Smooth muscle cell (in vitro differentiated cells): ENCODE measurements at regions not wholly inside any gene's neighbourhood (a gene's known extent, or its start where the extent isn't known, plus 50 kb on each side); places are given as distances from the start of the nearest gene placed in this dataset.

ENCODE experiments used
- DNase-seq: peaks from one replicate; lab custom pipeline; 2025; ENCODE audit not compliant: unreplicated experiment; lab: John Stamatoyannopoulos, UW
- H2AFZ ChIP-seq: fragments of 200-600 bp; sonication (generic); 2 replicates; pipeline ENCODE4 v1.6.0; 2016; ENCODE audit warnings: antibody characterized with exemption, low read depth, mild to moderate bottlenecking
- H3F3A ChIP-seq: fragments of 200-600 bp; sonication (generic); 2 replicates; pipeline ENCODE4 v1.6.0; 2017; ENCODE audit warnings: antibody characterized with exemption, low read depth
- H3K27ac ChIP-seq: fragments of 200-600 bp; sonication (generic); 2 replicates; pipeline ENCODE4 v1.5.1; 2016; ENCODE audit warnings: low read depth, mild to moderate bottlenecking
- H3K27me3 ChIP-seq: fragments of 200-600 bp; sonication (generic); 2 replicates; pipeline ENCODE4 v1.6.1; 2016; ENCODE audit warnings: low read depth, mild to moderate bottlenecking
- H3K36me3 ChIP-seq: fragments of 200-600 bp; sonication (generic); 2 replicates; pipeline ENCODE4 v1.5.1; 2016; ENCODE audit warnings: low read depth
- H3K4me1 ChIP-seq: fragments of 200-600 bp; sonication (generic); 2 replicates; pipeline ENCODE4 v1.5.1; 2016; ENCODE audit warnings: low read depth
- H3K4me2 ChIP-seq: fragments of 200-600 bp; sonication (generic); 2 replicates; pipeline ENCODE4 v1.6.0; 2016; ENCODE audit warnings: mild to moderate bottlenecking
- H3K4me3 ChIP-seq: fragments of 200-600 bp; sonication (generic); 2 replicates; pipeline ENCODE4 v1.5.1; 2016; ENCODE audit warnings: mild to moderate bottlenecking
- H3K79me2 ChIP-seq: fragments of 200-600 bp; sonication (generic); 2 replicates; pipeline ENCODE4 v1.6.0; 2016; ENCODE audit warnings: low read depth, mild to moderate bottlenecking
- H3K9ac ChIP-seq: fragments of 200-600 bp; sonication (generic); 2 replicates; pipeline ENCODE4 v1.6.0; 2016; ENCODE audit warnings: low read depth
- H3K9me3 ChIP-seq: fragments of 200-600 bp; sonication (generic); replicated peaks from 2 replicates; pipeline ENCODE4 v1.5.1; 2016; ENCODE audit warnings: low read depth
- H4K20me1 ChIP-seq: fragments of 200-600 bp; sonication (generic); 2 replicates; pipeline ENCODE4 v1.6.0; 2016; ENCODE audit warnings: low read depth
- WGBS: methylation state at CpG from one replicate; pipeline ENCODE4 v1.1.7; 2016; ENCODE audit warnings: low lambda C conversion rate; 5-methylcytosine and 5-hydroxymethylcytosine counted together
- TF ChIP-seq, protein P1 (sequence below): fragments of 200-600 bp; sonication (generic); IDR thresholded peaks from 2 replicates; pipeline ENCODE4 v1.5.1; 2017; ENCODE audit warnings: borderline replicate concordance, mild to moderate bottlenecking, antibody characterized with exemption; ENCODE audit not compliant: insufficient read depth, poor library complexity, severe bottlenecking

DNA sequence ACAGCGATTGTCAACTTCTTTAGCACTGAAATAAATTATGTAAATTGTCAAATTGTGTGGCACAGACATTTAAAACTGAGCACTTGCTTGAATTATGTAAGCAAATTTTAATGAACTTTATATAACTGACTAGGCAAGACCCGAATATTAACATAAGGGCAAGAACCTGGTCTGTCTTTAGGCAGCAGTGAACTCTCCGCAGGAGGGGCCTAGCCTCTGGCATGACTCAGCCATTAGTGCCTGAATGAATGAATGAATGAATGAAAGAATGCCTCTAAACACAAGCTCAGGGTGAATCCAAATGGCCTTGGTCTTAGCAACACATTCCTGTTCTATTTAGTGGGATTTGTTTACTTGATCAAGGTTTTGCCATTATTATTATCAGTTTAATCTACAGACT is 654.7 kb upstream of the ARGLU1 start:
- no peak for DNase-seq
- H4K20me1 ChIP-seq = no peaks in the 10 kb centered on the region
- no peak overlapping the region for H3K4me3 ChIP-seq
- no peak overlapping the region for H3K4me2 ChIP-seq
- no peaks in the 10 kb centered on the region for H3F3A ChIP-seq
- H3K36me3 ChIP-seq = no peaks in the 10 kb centered on the region
- no peaks in the 10 kb centered on the region for H3K79me2 ChIP-seq
- TF ChIP-seq, protein P1, sequence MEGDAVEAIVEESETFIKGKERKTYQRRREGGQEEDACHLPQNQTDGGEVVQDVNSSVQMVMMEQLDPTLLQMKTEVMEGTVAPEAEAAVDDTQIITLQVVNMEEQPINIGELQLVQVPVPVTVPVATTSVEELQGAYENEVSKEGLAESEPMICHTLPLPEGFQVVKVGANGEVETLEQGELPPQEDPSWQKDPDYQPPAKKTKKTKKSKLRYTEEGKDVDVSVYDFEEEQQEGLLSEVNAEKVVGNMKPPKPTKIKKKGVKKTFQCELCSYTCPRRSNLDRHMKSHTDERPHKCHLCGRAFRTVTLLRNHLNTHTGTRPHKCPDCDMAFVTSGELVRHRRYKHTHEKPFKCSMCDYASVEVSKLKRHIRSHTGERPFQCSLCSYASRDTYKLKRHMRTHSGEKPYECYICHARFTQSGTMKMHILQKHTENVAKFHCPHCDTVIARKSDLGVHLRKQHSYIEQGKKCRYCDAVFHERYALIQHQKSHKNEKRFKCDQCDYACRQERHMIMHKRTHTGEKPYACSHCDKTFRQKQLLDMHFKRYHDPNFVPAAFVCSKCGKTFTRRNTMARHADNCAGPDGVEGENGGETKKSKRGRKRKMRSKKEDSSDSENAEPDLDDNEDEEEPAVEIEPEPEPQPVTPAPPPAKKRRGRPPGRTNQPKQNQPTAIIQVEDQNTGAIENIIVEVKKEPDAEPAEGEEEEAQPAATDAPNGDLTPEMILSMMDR = no peak
- no peak overlapping the region for H3K9ac ChIP-seq
- no peak overlapping the region for H2AFZ ChIP-seq
- 88% methylated on average over 3 of the region's 3 CpGs for WGBS
- no peak overlapping the region for H3K27ac ChIP-seq
- no peaks in the 10 kb centered on the region for H3K4me1 ChIP-seq
- H3K27me3 ChIP-seq = peaks cover 3% of the 10 kb centered on the region
- no peaks in the 10 kb centered on the region for H3K9me3 ChIP-seq

DNA sequence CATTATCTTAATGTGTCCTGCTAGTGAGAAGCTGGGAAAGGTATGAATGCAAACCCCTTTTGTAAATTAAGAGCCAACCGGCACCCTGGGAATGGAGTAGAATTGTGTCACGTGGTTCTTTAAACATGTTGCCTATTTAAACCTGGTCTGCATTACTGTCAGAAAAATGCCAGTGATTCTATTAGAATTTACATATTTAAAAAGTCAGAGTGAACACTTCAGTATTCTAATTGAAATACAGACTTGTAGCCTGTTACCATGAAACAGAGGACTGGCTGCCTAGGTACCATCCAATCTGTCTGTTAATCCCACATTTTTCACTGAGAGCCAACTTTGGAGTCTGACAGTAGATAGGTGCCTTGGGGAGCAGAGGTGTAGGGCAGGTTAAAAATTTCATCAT is 652.3 kb upstream of the ARGLU1 start:
- no peak overlapping the region for H3K9ac ChIP-seq
- H3K9me3 ChIP-seq = no peaks in the 10 kb centered on the region
- H3K4me3 ChIP-seq = no peak overlapping the region
- H3K36me3 ChIP-seq = no peaks in the 10 kb centered on the region
- TF ChIP-seq, protein P1 = no peak
- no peaks in the 10 kb centered on the region for H3F3A ChIP-seq
- H3K4me2 ChIP-seq = no peak overlapping the region
- H3K79me2 ChIP-seq = no peaks in the 10 kb centered on the region
- no peaks in the 10 kb centered on the region for H3K27me3 ChIP-seq
- no peak overlapping the region for H3K27ac ChIP-seq
- DNase-seq = no peak
- 83% methylated on average over 2 of the region's 2 CpGs for WGBS
- H2AFZ ChIP-seq = no peak overlapping the region
- H3K4me1 ChIP-seq = peaks cover 3% of the 10 kb centered on the region
- no peaks in the 10 kb centered on the region for H4K20me1 ChIP-seq

DNA sequence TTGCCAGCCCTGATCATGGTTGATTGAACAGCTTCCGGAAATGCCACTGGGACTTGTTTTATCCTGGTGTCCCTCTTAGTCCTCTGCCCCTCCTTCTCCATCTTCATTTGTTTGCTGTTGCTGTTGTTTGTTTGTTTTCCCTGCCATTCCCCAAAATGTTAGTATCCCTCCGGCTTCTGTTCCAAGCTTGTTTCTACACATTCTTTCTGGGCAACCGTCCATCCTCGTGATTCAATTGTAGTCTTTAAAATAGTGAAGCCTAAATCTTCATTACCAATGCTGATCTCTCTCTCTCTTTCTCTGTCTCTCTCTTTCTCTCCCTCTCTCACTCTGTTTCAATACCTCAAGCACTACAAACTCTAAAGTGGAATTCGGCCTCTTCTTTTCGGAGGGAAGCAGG is 649.3 kb upstream of the ARGLU1 start:
- Histone ChIP-seq H3K9ac (no peak overlapping the region), H3K4me3 (no peak overlapping the region), H3K79me2 (no peaks in the 10 kb centered on the region), H3K9me3 (no peaks in the 10 kb centered on the region), H3K4me1 (peaks cover 3% of the 10 kb centered on the region), H3K36me3 (no peaks in the 10 kb centered on the region), H2AFZ (no peak overlapping the region), H3F3A (no peaks in the 10 kb centered on the region), H3K27me3 (no peaks in the 10 kb centered on the region), H3K4me2 (no peak overlapping the region), H4K20me1 (no peaks in the 10 kb centered on the region), H3K27ac (no peak overlapping the region)
- TF ChIP-seq, protein P1 = no peak
- 96% methylated on average over 6 of the region's 6 CpGs for WGBS
- no peak for DNase-seq

GRCh38 chr13:107216046-107216755 is 648.3 kb upstream of the ARGLU1 start:
- H2AFZ ChIP-seq = no peak overlapping the region
- no peaks in the 10 kb centered on the region for H3F3A ChIP-seq
- no peak overlapping the region for H3K27ac ChIP-seq
- H3K4me2 ChIP-seq = no peak overlapping the region
- H3K79me2 ChIP-seq = no peaks in the 10 kb centered on the region
- no peaks in the 10 kb centered on the region for H3K27me3 ChIP-seq
- no peak overlapping the region for H3K9ac ChIP-seq
- WGBS = 85% methylated on average over 11 of the region's 11 CpGs
- H4K20me1 ChIP-seq = no peaks in the 10 kb centered on the region
- no peak for DNase-seq
- no peaks in the 10 kb centered on the region for H3K36me3 ChIP-seq
- H3K4me1 ChIP-seq = peaks cover 3% of the 10 kb centered on the region
- TF ChIP-seq, protein P1 = no peak
- H3K9me3 ChIP-seq = no peaks in the 10 kb centered on the region
- H3K4me3 ChIP-seq = no peak overlapping the region
